Skeletal muscle satellite cell (primary cell): ENCODE measurements at regions not wholly inside any gene's neighbourhood (a gene's known extent, or its start where the extent isn't known, plus 50 kb on each side); places are given as distances from the start of the nearest gene placed in this dataset. TPM values are rescaled to one million over a fixed set of nuclear protein-coding genes. Genes with fewer than 3 reads are reported as not detected.

ENCODE experiments used
- H3K27me3 ChIP-seq: 2 replicates; pipeline ENCODE4 v1.7.0; 2013; ENCODE audit warnings: low read length; ENCODE audit not compliant: control insufficient read depth, insufficient read depth
- H3K36me3 ChIP-seq: 2 replicates; pipeline ENCODE4 v1.7.0; 2013; ENCODE audit warnings: mild to moderate bottlenecking, control low read depth, low read length; ENCODE audit not compliant: insufficient read depth
- H3K4me1 ChIP-seq: 2 replicates; pipeline ENCODE4 v1.7.0; 2013; ENCODE audit warnings: low read length; ENCODE audit not compliant: control insufficient read depth, insufficient read depth
- H3K4me2 ChIP-seq: 2 replicates; pipeline ENCODE4 v1.7.0; 2013; ENCODE audit warnings: mild to moderate bottlenecking, low read length
- H3K4me3 ChIP-seq: 2 replicates; pipeline ENCODE4 v1.7.0; 2013; ENCODE audit warnings: low read length
- H3K9ac ChIP-seq: 2 replicates; pipeline ENCODE4 v1.7.0; 2013; ENCODE audit warnings: mild to moderate bottlenecking, low read depth, low read length, moderate library complexity
- H3K9me3 ChIP-seq: replicated peaks from 2 replicates; pipeline ENCODE4 v1.7.0; 2013; ENCODE audit warnings: mild to moderate bottlenecking, control low read depth, low read length
- small RNA-seq: library from RNA; depleted of rRNA; stranded (forward); fragments of <200 nt; gene quantifications from one replicate; pipeline ENCODE3, GENCODE V24; 2012

DNA sequence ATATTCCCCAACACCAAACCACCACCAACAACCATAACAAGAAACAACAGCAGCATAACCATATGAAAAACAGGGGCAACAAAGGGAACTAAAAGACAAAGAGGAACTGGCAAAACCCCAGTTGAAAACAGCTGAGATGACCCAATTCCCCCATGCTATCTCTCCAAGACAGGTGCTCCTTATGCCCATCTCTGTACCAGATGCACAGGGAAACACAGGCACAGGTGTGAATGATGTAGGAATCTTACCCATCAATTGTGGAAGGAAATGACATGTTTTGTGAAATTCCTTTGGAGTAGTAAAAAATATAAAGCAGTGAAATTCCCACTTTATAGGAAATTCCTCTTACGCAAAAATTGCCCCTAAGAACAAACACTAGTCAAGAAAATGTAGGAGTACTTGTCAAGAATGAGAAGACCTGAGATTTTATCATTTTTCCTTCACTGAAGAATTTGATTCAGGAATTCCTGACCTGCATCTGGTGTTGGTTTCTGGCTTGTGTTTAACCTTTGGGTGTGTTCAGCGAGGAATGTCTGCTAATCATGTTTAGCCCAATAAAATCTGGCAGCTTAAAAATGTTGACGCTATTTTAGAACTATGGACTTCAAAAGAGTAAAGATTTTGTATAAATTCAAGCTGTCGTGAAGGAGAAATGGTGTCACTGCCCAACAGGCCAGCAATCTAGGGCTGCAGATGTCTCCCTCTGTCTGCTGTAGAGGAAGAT, 67.7 kb upstream of the ARHGAP28 start:
- no peaks in the 10 kb centered on the region for H3K4me1 ChIP-seq
- peaks cover 10% of the 10 kb centered on the region for H3K27me3 ChIP-seq
- no peak overlapping the region for H3K9ac ChIP-seq
- H3K4me2 ChIP-seq, result no peak overlapping the region
- no peaks in the 10 kb centered on the region for H3K36me3 ChIP-seq
- no peaks in the 10 kb centered on the region for H3K9me3 ChIP-seq
- no peak overlapping the region for H3K4me3 ChIP-seq

DNA sequence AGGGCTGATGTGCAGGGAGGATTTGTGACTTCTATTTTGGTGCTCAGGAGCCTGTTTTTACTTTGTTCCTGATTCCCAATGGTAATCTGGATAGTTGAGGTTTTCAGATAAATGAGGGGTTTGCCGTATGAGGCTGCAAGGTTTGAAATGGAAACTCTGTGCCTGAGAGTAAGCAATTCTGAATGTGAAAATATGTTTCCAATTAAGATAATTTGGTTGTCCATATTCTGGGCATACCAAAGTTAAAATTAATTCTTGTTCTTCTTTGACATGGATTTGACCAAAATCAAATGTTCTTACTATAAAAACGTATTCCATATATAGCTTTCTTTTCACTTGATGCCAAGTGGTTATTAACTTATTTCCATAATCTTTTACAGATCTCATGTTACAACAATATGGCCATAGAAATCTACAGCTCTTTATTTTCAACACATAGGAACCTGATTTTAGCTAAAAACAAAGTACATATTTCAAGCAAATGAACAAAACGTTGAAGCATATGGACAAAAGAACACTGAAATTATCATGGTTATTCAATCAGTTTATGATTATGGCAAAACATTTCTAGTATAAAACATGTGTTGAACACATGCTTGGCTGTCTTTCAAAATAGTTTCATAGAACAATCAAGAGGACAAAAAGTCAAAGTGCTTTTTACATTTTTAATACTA, 63.4 kb upstream of the ARHGAP28 start:
- no peak overlapping the region for H3K4me3 ChIP-seq
- H3K36me3 ChIP-seq, result no peaks in the 10 kb centered on the region
- H3K9ac ChIP-seq, result no peak overlapping the region
- peaks cover 10% of the 10 kb centered on the region for H3K27me3 ChIP-seq
- H3K4me2 ChIP-seq, result no peak overlapping the region
- H3K4me1 ChIP-seq, result no peaks in the 10 kb centered on the region
- H3K9me3 ChIP-seq, result no peaks in the 10 kb centered on the region

DNA sequence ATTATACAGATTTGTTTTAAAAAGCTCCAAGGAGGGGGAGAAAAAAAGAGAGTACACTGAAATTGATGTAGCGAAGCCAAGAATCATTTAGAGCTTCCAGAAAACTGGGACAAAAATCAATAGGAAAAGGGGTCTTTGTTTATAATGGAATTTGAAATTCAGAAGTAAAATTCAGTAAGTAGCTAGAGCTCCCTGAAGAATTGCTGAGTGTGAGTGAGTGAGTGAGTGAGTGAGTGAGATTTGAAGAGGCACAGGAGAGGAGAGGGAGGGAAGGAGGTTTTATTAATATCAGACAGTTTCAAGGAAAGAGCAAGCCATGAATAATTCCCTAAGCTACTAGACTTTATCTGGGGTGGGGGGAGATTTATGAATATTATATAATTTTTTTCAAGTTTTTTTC, 60.7 kb upstream of the ARHGAP28 start:
- H3K27me3 ChIP-seq, result no peaks in the 10 kb centered on the region
- no peaks in the 10 kb centered on the region for H3K4me1 ChIP-seq
- H3K9ac ChIP-seq, result no peak overlapping the region
- no peak overlapping the region for H3K4me3 ChIP-seq
- H3K9me3 ChIP-seq, result no peaks in the 10 kb centered on the region
- H3K36me3 ChIP-seq, result no peaks in the 10 kb centered on the region
- no peak overlapping the region for H3K4me2 ChIP-seq

DNA sequence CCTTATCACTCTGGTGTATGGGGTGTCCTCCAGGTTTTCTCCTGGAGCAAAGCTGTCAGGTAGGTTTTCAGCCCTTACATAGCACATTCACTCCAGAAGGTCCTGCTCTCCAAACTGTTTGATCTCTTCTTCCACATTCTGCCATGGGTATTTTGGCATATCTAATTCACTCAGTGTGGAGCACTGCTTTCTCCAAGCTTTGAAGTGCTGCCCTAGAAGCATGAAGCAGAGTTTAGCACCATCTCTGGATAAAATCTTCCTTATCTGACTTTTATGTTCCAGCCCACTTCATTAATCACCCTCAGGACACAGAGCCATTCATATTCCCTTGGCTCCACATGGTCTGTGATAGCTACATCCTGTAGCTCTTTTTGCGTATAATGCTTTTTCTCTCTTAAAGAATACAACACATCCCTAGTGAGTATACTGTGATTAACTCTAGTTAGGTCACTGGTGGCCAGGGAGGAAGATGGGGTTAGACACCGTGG, 56.7 kb upstream of the ARHGAP28 start:
- Histone ChIP-seq H3K9ac (no peak overlapping the region), H3K27me3 (no peaks in the 10 kb centered on the region), H3K4me2 (no peak overlapping the region), H3K36me3 (no peaks in the 10 kb centered on the region), H3K4me1 (no peaks in the 10 kb centered on the region), H3K4me3 (no peak overlapping the region), H3K9me3 (no peaks in the 10 kb centered on the region)

DNA sequence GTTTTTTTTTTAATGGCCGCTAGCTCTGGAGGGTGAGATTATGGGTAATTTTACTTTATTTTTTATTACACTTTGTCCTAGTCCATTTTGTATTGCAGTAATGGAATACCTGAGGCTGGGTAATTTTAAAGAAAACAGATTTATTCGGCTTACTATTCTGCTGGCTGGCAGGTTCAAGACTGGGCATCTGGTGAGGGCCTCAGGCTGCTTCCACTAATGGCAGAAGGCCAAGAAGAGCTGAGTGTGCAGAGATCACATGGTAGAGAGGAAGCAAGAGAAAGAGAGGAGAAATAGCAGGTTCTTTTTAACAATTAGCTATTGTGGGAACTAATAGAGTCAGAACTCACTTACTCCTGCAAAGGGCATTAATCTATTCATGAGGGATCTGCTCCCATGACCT, 52.4 kb upstream of the ARHGAP28 start:
- Histone ChIP-seq H3K4me1 (no peaks in the 10 kb centered on the region), H3K27me3 (no peaks in the 10 kb centered on the region), H3K4me3 (no peak overlapping the region), H3K36me3 (no peaks in the 10 kb centered on the region), H3K9me3 (no peaks in the 10 kb centered on the region), H3K9ac (no peak overlapping the region), H3K4me2 (no peak overlapping the region)

DNA sequence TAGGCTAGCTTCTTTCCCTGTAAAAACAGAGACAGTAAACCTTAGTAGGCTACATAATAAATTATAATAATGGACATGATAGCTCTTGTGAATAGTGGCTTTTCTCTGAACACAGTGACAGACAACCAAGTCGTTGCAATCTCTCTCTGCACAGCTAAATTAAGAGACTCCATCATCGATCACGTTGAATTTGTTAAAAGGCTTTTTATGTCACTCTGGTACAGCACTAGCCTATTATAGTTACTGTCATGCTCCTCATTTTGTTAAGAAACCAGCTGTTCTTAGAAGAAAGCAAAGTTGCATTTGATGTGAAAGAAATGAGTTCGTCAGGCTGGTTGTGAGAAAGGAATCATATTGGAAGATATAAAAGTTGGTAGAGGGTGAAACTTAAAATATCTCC, 50.3 kb upstream of the ARHGAP28 start:
- Histone ChIP-seq H3K36me3 (no peaks in the 10 kb centered on the region), H3K9ac (no peak overlapping the region), H3K4me3 (no peak overlapping the region), H3K4me2 (no peak overlapping the region), H3K9me3 (no peaks in the 10 kb centered on the region), H3K4me1 (no peaks in the 10 kb centered on the region), H3K27me3 (no peaks in the 10 kb centered on the region)

Small RNAs in the stretch of these regions (small RNA-seq; reads per million reads assigned to genes)
- gene RN7SL282P, result not detected
